SK-N-SH (cell line): ENCODE measurements at regions not wholly inside any gene's neighbourhood (a gene's known extent, or its start where the extent isn't known, plus 50 kb on each side); places are given as distances from the start of the nearest gene placed in this dataset.

Source experiments
- CTCF ChIA-PET: fragments of 300-600, 350-600 bp; formaldehyde crosslinking; extraction: SDS; loops from one replicate; lab custom pipeline; 2021; lab: Yijun Ruan, JAX
- POLR2A ChIA-PET: fragments of 350-600 bp; sonication (Branson Sonifier 250); formaldehyde crosslinking; extraction: SDS; loops from one replicate; lab custom pipeline; 2020; ENCODE audit warnings: antibody characterized with exemption, inconsistent platforms; lab: Yijun Ruan, JAX
- DNase-seq: peaks from one replicate; pipeline ENCODE4 v3.0.0; 2012
- H2AFZ ChIP-seq: fragments of 200-600 bp; sonication (generic); 2 replicates; pipeline ENCODE4 v1.8.1; 2016; ENCODE audit warnings: antibody characterized with exemption, mild to moderate bottlenecking, low read depth
- H3F3A ChIP-seq: fragments of 200-600 bp; sonication (generic); replicated peaks from 2 replicates; pipeline ENCODE3; 2016; ENCODE audit warnings: antibody characterized with exemption, mild to moderate bottlenecking; ENCODE audit not compliant: insufficient read depth
- H3K27ac ChIP-seq, 2 experiments: fragments of 200-500 bp in 1 of 2; fragments of 200-600 bp in 1 of 2; sonication (Bioruptor generic) in 1 of 2; sonication (generic), shearing (Covaris generic) in 1 of 2; 2 replicates each; pipeline versions ENCODE4 v1.5.1 to v1.6.1; 2014 to 2016; ENCODE audit warnings: low read depth in 2 of 2, inconsistent platforms in 1 of 2, low read length in 1 of 2, mild to moderate bottlenecking in 1 of 2, mixed read lengths in 1 of 2
- H3K27me3 ChIP-seq: fragments of 200-600 bp; sonication (generic), shearing (Covaris generic); 2 replicates; pipeline ENCODE4 v1.6.1; 2016; ENCODE audit warnings: mixed run types; ENCODE audit not compliant: insufficient read depth
- H3K36me3 ChIP-seq, 2 experiments: fragments of 200-500 bp in 1 of 2; fragments of 200-600 bp in 1 of 2; sonication (Bioruptor generic) in 1 of 2; sonication (generic) in 1 of 2; replicated peaks in 1 of 2; 2 replicates each; pipeline versions ENCODE3 to v1.5.1; 2014 to 2016; ENCODE audit warnings: low read length in 1 of 2, mild to moderate bottlenecking in 1 of 2; ENCODE audit not compliant: insufficient read depth in 2 of 2, control insufficient read depth in 1 of 2
- H3K4me1 ChIP-seq, 2 experiments: fragments of 200-500 bp in 1 of 2; fragments of 200-600 bp in 1 of 2; sonication (Bioruptor generic) in 1 of 2; sonication (generic), shearing (Covaris generic) in 1 of 2; 2 replicates each; pipeline versions ENCODE4 v1.5.1 to v1.6.1; 2014 to 2016; ENCODE audit warnings: low read depth in 1 of 2, low read length in 1 of 2, mixed run types in 1 of 2; ENCODE audit not compliant: insufficient read depth in 2 of 2, control insufficient read depth in 1 of 2
- H3K4me2 ChIP-seq: fragments of 200-600 bp; sonication (generic), shearing (Covaris generic); 2 replicates; pipeline ENCODE4 v1.6.1; 2017; ENCODE audit warnings: mixed run types
- H3K4me3 ChIP-seq, 2 experiments: fragments of 200-500 bp in 1 of 2; fragments of 200-600 bp in 1 of 2; sonication (Bioruptor generic) in 1 of 2; sonication (generic), shearing (Covaris generic) in 1 of 2; 2 replicates each; pipeline versions ENCODE4 v1.5.1 to v1.8.1; 2014 to 2016; ENCODE audit warnings: low read depth in 2 of 2, inconsistent platforms in 1 of 2, low read length in 1 of 2, mild to moderate bottlenecking in 1 of 2, mixed read lengths in 1 of 2, moderate library complexity in 1 of 2
- H3K79me2 ChIP-seq: fragments of 200-600 bp; sonication (generic); 2 replicates; pipeline ENCODE4 v1.8.1; 2017; ENCODE audit warnings: mild to moderate bottlenecking; ENCODE audit not compliant: insufficient read depth
- H3K9ac ChIP-seq: fragments of 200-600 bp; sonication (generic); 2 replicates; pipeline ENCODE4 v1.6.1; 2017; ENCODE audit warnings: mixed run types
- H3K9me2 ChIP-seq: fragments of 200-600 bp; sonication (generic); 2 replicates; pipeline ENCODE4 v1.6.1; 2017; ENCODE audit warnings: mixed run types
- H3K9me3 ChIP-seq: fragments of 200-600 bp; sonication (generic); 2 replicates; pipeline ENCODE4 v1.6.1; 2017; ENCODE audit warnings: mixed run types, mild to moderate bottlenecking, moderate library complexity
- H4K20me1 ChIP-seq: fragments of 200-600 bp; sonication (generic); 2 replicates; pipeline ENCODE4 v1.6.1; 2017; ENCODE audit warnings: mild to moderate bottlenecking, mixed run types; ENCODE audit not compliant: insufficient read depth
- EP300 ChIP-seq, 2 experiments: IDR thresholded peaks; 2 replicates each; pipeline versions ENCODE4 v1.4.0 to v1.6.1; 2012; ENCODE audit warnings: borderline replicate concordance in 1 of 2, low read depth in 1 of 2, low read length in 1 of 2
- FOXM1 ChIP-seq: IDR thresholded peaks from 2 replicates; pipeline ENCODE4 v1.4.0; 2012; ENCODE audit warnings: low read depth, mild to moderate bottlenecking
- MEF2A ChIP-seq: IDR thresholded peaks from 2 replicates; pipeline ENCODE4 v1.4.0; 2012; ENCODE audit warnings: low read depth, borderline replicate concordance
- NFIC ChIP-seq: IDR thresholded peaks from 2 replicates; pipeline ENCODE4 v1.4.0; 2012; ENCODE audit warnings: borderline replicate concordance
- NRF1 ChIP-seq: IDR thresholded peaks from 2 replicates; pipeline ENCODE4 v1.6.1; 2012; ENCODE audit warnings: low read depth, mild to moderate bottlenecking, low read length
- RAD21 ChIP-seq: IDR thresholded peaks from 2 replicates; pipeline ENCODE4 v1.6.1; 2012; ENCODE audit warnings: mild to moderate bottlenecking, low read length
- RCOR1 ChIP-seq: fragments of 150-350 bp; IDR thresholded peaks from 2 replicates; pipeline ENCODE4 v1.6.1; 2017; ENCODE audit warnings: antibody characterized with exemption, low read length
- RFX5 ChIP-seq: IDR thresholded peaks from 2 replicates; pipeline ENCODE4 v1.6.1; 2012; ENCODE audit warnings: mild to moderate bottlenecking, improper control_type of control experiment, low read length
- RXRA ChIP-seq: IDR thresholded peaks from 2 replicates; pipeline ENCODE4 v1.4.0; 2012; ENCODE audit warnings: low read depth, mild to moderate bottlenecking, borderline replicate concordance
- SIN3A ChIP-seq: IDR thresholded peaks from 2 replicates; pipeline ENCODE4 v1.6.1; 2012; ENCODE audit warnings: low read depth, mild to moderate bottlenecking, low read length, moderate library complexity, borderline replicate concordance
- SMC3 ChIP-seq: IDR thresholded peaks from 2 replicates; pipeline ENCODE4 v1.6.1; 2012; ENCODE audit warnings: low read depth, low read length, improper control_type of control experiment
- TAF1 ChIP-seq: IDR thresholded peaks from 2 replicates; pipeline ENCODE4 v1.6.1; 2012; ENCODE audit warnings: low read depth, mild to moderate bottlenecking, low read length, moderate library complexity, borderline replicate concordance
- YY1 ChIP-seq: IDR thresholded peaks from 2 replicates; pipeline ENCODE4 v1.4.0; 2012; ENCODE audit warnings: low read depth, mild to moderate bottlenecking
- WGBS: methylation state at CpG from one replicate; pipeline ENCODE4 v1.1.6; 2017; ENCODE audit warnings: low lambda C conversion rate; 5-methylcytosine and 5-hydroxymethylcytosine counted together
- TF ChIP-seq, protein P1 (sequence below): fragments of 200-600 bp; sonication (generic); IDR thresholded peaks from 2 replicates; pipeline ENCODE4 v1.6.1; 2017; ENCODE audit warnings: antibody characterized with exemption, mild to moderate bottlenecking, moderate library complexity
- TF ChIP-seq, protein P2 (sequence below): IDR thresholded peaks from 2 replicates; pipeline ENCODE4 v1.4.0; 2012; ENCODE audit warnings: low read depth, borderline replicate concordance
- TF ChIP-seq, protein P3 (sequence below): IDR thresholded peaks from 2 replicates; pipeline ENCODE4 v1.4.0; 2012; ENCODE audit warnings: low read depth

DNA sequence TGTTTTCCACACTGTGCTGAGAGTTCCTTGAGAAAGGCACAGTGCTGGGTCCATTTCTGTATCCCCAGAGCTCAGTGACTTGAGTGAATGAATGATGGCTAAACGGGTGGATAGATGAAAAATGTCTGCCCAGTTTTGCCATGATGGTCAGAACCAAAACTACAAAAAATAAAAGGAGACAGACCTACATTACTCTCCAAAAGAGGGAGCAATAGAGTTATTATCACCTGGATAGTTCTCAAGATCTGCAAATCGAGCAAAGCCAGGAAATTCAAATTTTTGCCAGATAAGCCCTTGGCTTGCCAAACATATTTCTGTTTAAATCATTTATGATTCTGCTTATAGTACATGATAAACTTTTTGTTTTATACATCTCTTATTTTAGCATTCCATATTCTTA lies 214.2 kb upstream of the ZNF462 start:
- Histone ChIP-seq H3F3A (no peaks in the 10 kb centered on the region), H2AFZ (no peak overlapping the region), H3K9ac (no peak overlapping the region), H3K27me3 (no peaks in the 10 kb centered on the region), H4K20me1 (no peaks in the 10 kb centered on the region), H3K9me3 (no peaks in the 10 kb centered on the region), H3K4me2 (no peak overlapping the region), H3K27ac (no peak overlapping the region), H3K79me2 (no peaks in the 10 kb centered on the region), H3K4me3 (no peak overlapping the region), H3K4me1 (no peaks in the 10 kb centered on the region), H3K36me3 (no peaks in the 10 kb centered on the region), H3K9me2 (no peaks in the 10 kb centered on the region)
- TF ChIP-seq RAD21 (peak; percentile 54), SMC3 (peak; percentile 30; the same call in 1 of the 2 replicates), YY1 (no peak), FOXM1 (no peak)
- TF ChIP-seq, protein P1, sequence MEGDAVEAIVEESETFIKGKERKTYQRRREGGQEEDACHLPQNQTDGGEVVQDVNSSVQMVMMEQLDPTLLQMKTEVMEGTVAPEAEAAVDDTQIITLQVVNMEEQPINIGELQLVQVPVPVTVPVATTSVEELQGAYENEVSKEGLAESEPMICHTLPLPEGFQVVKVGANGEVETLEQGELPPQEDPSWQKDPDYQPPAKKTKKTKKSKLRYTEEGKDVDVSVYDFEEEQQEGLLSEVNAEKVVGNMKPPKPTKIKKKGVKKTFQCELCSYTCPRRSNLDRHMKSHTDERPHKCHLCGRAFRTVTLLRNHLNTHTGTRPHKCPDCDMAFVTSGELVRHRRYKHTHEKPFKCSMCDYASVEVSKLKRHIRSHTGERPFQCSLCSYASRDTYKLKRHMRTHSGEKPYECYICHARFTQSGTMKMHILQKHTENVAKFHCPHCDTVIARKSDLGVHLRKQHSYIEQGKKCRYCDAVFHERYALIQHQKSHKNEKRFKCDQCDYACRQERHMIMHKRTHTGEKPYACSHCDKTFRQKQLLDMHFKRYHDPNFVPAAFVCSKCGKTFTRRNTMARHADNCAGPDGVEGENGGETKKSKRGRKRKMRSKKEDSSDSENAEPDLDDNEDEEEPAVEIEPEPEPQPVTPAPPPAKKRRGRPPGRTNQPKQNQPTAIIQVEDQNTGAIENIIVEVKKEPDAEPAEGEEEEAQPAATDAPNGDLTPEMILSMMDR: peak; percentile 27; the same call in 1 of the 2 replicates
- DNase-seq: no peak
- CTCF ChIA-PET: interaction anchor here (0.7 kb wide), 1 partner anchor 247 kb away, joined by 3 read pairs; no protein-coding TSS in a partner anchor
- POLR2A ChIA-PET: no interaction called here
- WGBS: 9% methylated on average over 2 of the region's 2 CpGs

DNA sequence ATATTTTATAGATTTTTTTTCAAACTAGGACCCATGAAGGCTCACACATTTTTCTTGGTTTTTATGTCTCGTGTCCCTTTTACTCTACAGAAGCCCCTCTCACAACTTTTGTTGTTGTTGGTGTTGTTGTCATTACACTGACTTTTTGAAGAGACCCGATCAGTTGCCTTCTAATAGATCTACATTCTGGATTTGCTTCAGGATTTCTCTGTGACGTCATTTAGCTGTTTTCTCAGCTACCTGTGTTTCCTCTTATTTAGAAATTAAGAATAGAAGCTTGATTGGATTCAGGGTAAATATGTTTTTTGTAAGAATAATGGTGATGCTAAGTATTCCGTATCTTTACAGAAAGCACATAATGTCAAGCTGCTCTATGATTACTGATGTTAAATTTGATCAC lies 213.3 kb upstream of the ZNF462 start:
- Histone ChIP-seq H3K27ac (no peak overlapping the region), H3K9me3 (no peaks in the 10 kb centered on the region), H3K36me3 (no peaks in the 10 kb centered on the region), H3K4me2 (no peak overlapping the region), H3K9ac (no peak overlapping the region), H2AFZ (no peak overlapping the region), H3K4me3 (no peak overlapping the region), H3K27me3 (no peaks in the 10 kb centered on the region)
- CTCF ChIA-PET: interaction anchor here (0.9 kb wide), 1 partner anchor 211 kb away, joined by 3 read pairs; no protein-coding TSS in a partner anchor
- TF ChIP-seq TAF1 (no peak), RFX5 (no peak), RCOR1 (no peak), EP300 (IDR thresholded peaks at IDR 0.05; ENCODE audit: borderline replicate concordance in 1 of 2, low read depth in 1 of 2, low read length in 1 of 2) (no peak), SMC3 (no peak), MEF2A (no peak), NFIC (no peak), RXRA (no peak), SIN3A (no peak), FOXM1 (no peak), NRF1 (no peak)
- TF ChIP-seq, protein P2, sequence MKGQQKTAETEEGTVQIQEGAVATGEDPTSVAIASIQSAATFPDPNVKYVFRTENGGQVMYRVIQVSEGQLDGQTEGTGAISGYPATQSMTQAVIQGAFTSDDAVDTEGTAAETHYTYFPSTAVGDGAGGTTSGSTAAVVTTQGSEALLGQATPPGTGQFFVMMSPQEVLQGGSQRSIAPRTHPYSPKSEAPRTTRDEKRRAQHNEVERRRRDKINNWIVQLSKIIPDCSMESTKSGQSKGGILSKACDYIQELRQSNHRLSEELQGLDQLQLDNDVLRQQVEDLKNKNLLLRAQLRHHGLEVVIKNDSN: no peak
- TF ChIP-seq, protein P3, sequence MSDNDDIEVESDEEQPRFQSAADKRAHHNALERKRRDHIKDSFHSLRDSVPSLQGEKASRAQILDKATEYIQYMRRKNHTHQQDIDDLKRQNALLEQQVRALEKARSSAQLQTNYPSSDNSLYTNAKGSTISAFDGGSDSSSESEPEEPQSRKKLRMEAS: no peak
- TF ChIP-seq, protein P1: no peak
- TF ChIP-seq, all 33 proteins: peak for 0
- H3K4me1 ChIP-seq: no peaks in the 10 kb centered on the region
- no peaks in the 10 kb centered on the region for H3K9me2 ChIP-seq
- no peaks in the 10 kb centered on the region for H3F3A ChIP-seq
- DNase-seq: no peak
- no peaks in the 10 kb centered on the region for H3K79me2 ChIP-seq
- 40% methylated on average over 4 of the region's 4 CpGs for WGBS
- H4K20me1 ChIP-seq: no peaks in the 10 kb centered on the region
- POLR2A ChIA-PET: no interaction called here
